VCaP (cell line): ENCODE measurements at regions not wholly inside any gene's neighbourhood (a gene's known extent, or its start where the extent isn't known, plus 50 kb on each side); places are given as distances from the start of the nearest gene placed in this dataset.
"Not testable (repeated sequence)": the region's sequence is repeated elsewhere in the genome, so short reads cannot be mapped to it uniquely, and the experiment has no call there.

Experiments used
- H3K27ac ChIP-seq: fragments of 450-650 bp; 2 replicates; pipeline ENCODE4 v1.5.1; 2017
- CTCF ChIP-seq: fragments of 450-650 bp; conservative IDR thresholded peaks from 2 replicates; pipeline ENCODE4 v1.5.1; 2017; ENCODE audit warnings: mild to moderate bottlenecking, moderate library complexity

GRCh38 chr9:7636309-7636708 lies 163.3 kb downstream of the DMAC1 start:
- TF ChIP-seq CTCF, result no peak
- no peak overlapping the region for H3K27ac ChIP-seq

GRCh38 chr9:7626571-7627029 lies 173.0 kb downstream of the DMAC1 start:
- H3K27ac ChIP-seq, result not testable (repeated sequence)

GRCh38 chr9:7622481-7622880 lies 177.1 kb downstream of the DMAC1 start:
- TF ChIP-seq CTCF, result no peak
- H3K27ac ChIP-seq, result no peak overlapping the region

- no peak overlapping the region for H3K27ac ChIP-seq
- no peak for TF ChIP-seq CTCF
Measured at GRCh38 chr9:7615344-7615743, 184.2 kb downstream of the DMAC1 start.

- no peak overlapping the region for H3K27ac ChIP-seq
- TF ChIP-seq CTCF, result no peak
Measured at GRCh38 chr9:7613931-7614330, 185.6 kb downstream of the DMAC1 start.

GRCh38 chr9:7608261-7608660 lies 191.3 kb downstream of the DMAC1 start:
- H3K27ac ChIP-seq, result no peak overlapping the region
- no peak for TF ChIP-seq CTCF

- TF ChIP-seq CTCF, result no peak
- no peak overlapping the region for H3K27ac ChIP-seq
Measured at GRCh38 chr9:7607421-7607820, 192.2 kb downstream of the DMAC1 start.

GRCh38 chr9:7606591-7606990 lies 193.0 kb downstream of the DMAC1 start:
- TF ChIP-seq CTCF, result no peak
- no peak overlapping the region for H3K27ac ChIP-seq
